Gastrocnemius medialis (tissue), 4 donors: ENCODE measurements at regions not wholly inside any gene's neighbourhood (a gene's known extent, or its start where the extent isn't known, plus 50 kb on each side); places are given as distances from the start of the nearest gene placed in this dataset.

Source experiments
- ATAC-seq, 2 donors: fragments of 150-250 bp; one replicate each; pipeline ENCODE4 v1.9.1; 2016
- DNase-seq, 2 donors: peaks; one replicate each; pipeline ENCODE4 v3.0.0-alpha.2; 2019
- H3K27ac ChIP-seq, 4 donors: fragments of 200-600 bp; sonication (generic); 1 replicate in 1 of 4; 2 replicates in 3 of 4; pipeline ENCODE4 v1.5.1; 2016 to 2018; ENCODE audit warnings: mild to moderate bottlenecking in 2 of 4, moderate library complexity in 1 of 4
- H3K27me3 ChIP-seq, 3 donors: fragments of 200-600 bp; sonication (generic) in 2 of 3; 1 replicate in 1 of 3; 2 replicates in 2 of 3; pipeline versions ENCODE4 v1.5.1 to v1.6.0; 2016 to 2019; ENCODE audit warnings: mild to moderate bottlenecking in 1 of 3, moderate library complexity in 1 of 3
- H3K36me3 ChIP-seq, 2 donors: fragments of 200-600 bp; sonication (generic) in 1 of 2; one replicate each; pipeline ENCODE4 v1.5.1; 2017 to 2018
- H3K4me1 ChIP-seq, 2 donors: fragments of 200-600 bp; sonication (generic) in 1 of 2; one replicate each; pipeline ENCODE4 v1.5.1; 2016 to 2017; ENCODE audit warnings: mild to moderate bottlenecking in 2 of 2
- H3K4me3 ChIP-seq, 4 donors: fragments of 200-600 bp; sonication (generic) in 3 of 4; 1 replicate in 1 of 4; 2 replicates in 3 of 4; pipeline ENCODE4 v1.5.1; 2016 to 2019; ENCODE audit warnings: mild to moderate bottlenecking in 2 of 4
- H3K9me3 ChIP-seq, 3 donors: fragments of 200-600 bp; sonication (generic) in 2 of 3; 1 replicate in 1 of 3; 2 replicates in 2 of 3; pipeline ENCODE4 v1.5.1; 2016 to 2019
- CTCF ChIP-seq, 5 experiments: fragments of 450-650 bp in 3 of 5; fragments of 200-600 bp in 2 of 5; sonication (generic) in 2 of 5; IDR thresholded peaks in 4 of 5; conservative IDR thresholded peaks in 1 of 5; 1 replicate in 4 of 5; 2 replicates in 1 of 5; pipeline ENCODE4 v1.5.1; 2016 to 2019; ENCODE audit warnings: antibody characterized with exemption in 5 of 5, mild to moderate bottlenecking in 3 of 5, moderate library complexity in 3 of 5
- POLR2A ChIP-seq, 2 donors: fragments of 450-650 bp; IDR thresholded peaks; one replicate each; pipeline ENCODE4 v1.6.1; 2017; ENCODE audit warnings: antibody characterized with exemption in 2 of 2, mild to moderate bottlenecking in 2 of 2, moderate library complexity in 2 of 2
- in situ Hi-C, 4 donors: fragments of 200-750 bp; cut with MboI; loops; one replicate each; pipeline versions ENCODE4 v1.15.0 to v1.8.0; 2017; ENCODE audit warnings: low sequenced_read_pairs in 4 of 4
- intact Hi-C: fragments of 100-400 bp; cut with DNase I; formaldehyde crosslinking; loops from one replicate; pipeline ENCODE4 v1.15.1; 2023; ENCODE audit warnings: low total_unique reads

GRCh38 chr7:53657586-53657985, 622.2 kb downstream of the POM121L12 start:
- ATAC-seq: no peak
- no peak overlapping the region for H3K27ac ChIP-seq
- in situ Hi-C loops: no loop called here
- no peaks in the 10 kb centered on the region for H3K9me3 ChIP-seq
- H3K4me3 ChIP-seq: no peak overlapping the region
- H3K27me3 ChIP-seq: no peaks in the 10 kb centered on the region
- TF ChIP-seq POLR2A (IDR thresholded peaks at IDR 0.05): no peak
- no peak for TF ChIP-seq CTCF (IDR thresholded peaks at IDR 0.05 in 4 of 5, conservative IDR thresholded peaks at IDR 0.05 in 1 of 5)
- no peak for DNase-seq
- intact Hi-C loops: no loop called here
- no peaks in the 10 kb centered on the region for H3K4me1 ChIP-seq
- H3K36me3 ChIP-seq: no peaks in the 10 kb centered on the region

GRCh38 chr7:53658951-53659350, 623.5 kb downstream of the POM121L12 start:
- Histone ChIP-seq H3K36me3 (no peaks in the 10 kb centered on the region), H3K27me3 (no peaks in the 10 kb centered on the region), H3K27ac (no peak overlapping the region), H3K9me3 (no peaks in the 10 kb centered on the region), H3K4me3 (no peak overlapping the region), H3K4me1 (no peaks in the 10 kb centered on the region)
- in situ Hi-C loops: no loop called here
- no peak for ATAC-seq
- no peak for DNase-seq
- TF ChIP-seq POLR2A (IDR thresholded peaks at IDR 0.05) (no peak), CTCF (IDR thresholded peaks at IDR 0.05 in 4 of 5, conservative IDR thresholded peaks at IDR 0.05 in 1 of 5) (no peak)
- intact Hi-C loops: no loop called here

GRCh38 chr7:53661645-53662217, 626.3 kb downstream of the POM121L12 start:
- TF ChIP-seq POLR2A (IDR thresholded peaks at IDR 0.05) (no peak), CTCF (IDR thresholded peaks at IDR 0.05 in 4 of 5, conservative IDR thresholded peaks at IDR 0.05 in 1 of 5) (no peak)
- Histone ChIP-seq H3K9me3 (no peaks in the 10 kb centered on the region), H3K27ac (no peak overlapping the region), H3K36me3 (no peaks in the 10 kb centered on the region), H3K27me3 (no peaks in the 10 kb centered on the region), H3K4me3 (no peak overlapping the region), H3K4me1 (no peaks in the 10 kb centered on the region)
- in situ Hi-C loops (no loop called here), intact Hi-C loops (no loop called here)
- no peak for DNase-seq
- ATAC-seq: no peak

GRCh38 chr7:53672681-53673080, 637.2 kb downstream of the POM121L12 start:
- DNase-seq: no peak
- no peaks in the 10 kb centered on the region for H3K9me3 ChIP-seq
- H3K4me1 ChIP-seq: no peaks in the 10 kb centered on the region
- no peak for ATAC-seq
- no peak for TF ChIP-seq POLR2A (IDR thresholded peaks at IDR 0.05)
- no peak for TF ChIP-seq CTCF (IDR thresholded peaks at IDR 0.05 in 4 of 5, conservative IDR thresholded peaks at IDR 0.05 in 1 of 5)
- intact Hi-C loops: no loop called here
- no peaks in the 10 kb centered on the region for H3K36me3 ChIP-seq
- no peak overlapping the region for H3K4me3 ChIP-seq
- H3K27me3 ChIP-seq: no peaks in the 10 kb centered on the region
- H3K27ac ChIP-seq: no peak overlapping the region
- in situ Hi-C loops: no loop called here

GRCh38 chr7:53675835-53676234, 640.4 kb downstream of the POM121L12 start:
- Histone ChIP-seq H3K4me1 (no peaks in the 10 kb centered on the region), H3K27me3 (no peaks in the 10 kb centered on the region), H3K27ac (no peak overlapping the region), H3K9me3 (no peaks in the 10 kb centered on the region), H3K4me3 (no peak overlapping the region), H3K36me3 (no peaks in the 10 kb centered on the region)
- TF ChIP-seq POLR2A (IDR thresholded peaks at IDR 0.05) (no peak), CTCF (IDR thresholded peaks at IDR 0.05 in 4 of 5, conservative IDR thresholded peaks at IDR 0.05 in 1 of 5) (no peak)
- ATAC-seq: no peak
- no peak for DNase-seq
- in situ Hi-C loops (no loop called here), intact Hi-C loops (no loop called here)
